ENCODE measurements at regions not wholly inside any gene's neighbourhood (a gene's known extent, or its start where the extent isn't known, plus 50 kb on each side); places are given as distances from the start of the nearest gene placed in this dataset.

DNA sequence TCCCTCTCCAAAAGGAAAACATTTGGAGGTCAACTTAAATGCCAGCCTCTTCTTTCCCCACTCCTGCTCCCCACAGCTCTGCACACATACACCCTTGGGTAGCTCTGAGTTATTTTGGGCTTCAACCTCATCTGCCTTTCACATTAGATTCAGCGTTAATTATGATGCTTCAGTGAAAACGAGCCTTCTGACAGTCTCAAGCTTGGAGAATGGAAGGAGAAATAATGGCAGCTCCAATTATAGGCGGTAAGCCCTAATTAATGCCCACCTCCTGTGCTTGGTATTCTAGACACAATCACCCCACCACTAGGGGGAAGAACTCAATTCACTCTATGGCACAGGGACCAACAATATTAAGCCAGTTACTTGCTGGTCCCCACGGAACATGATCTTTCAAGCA, 397.9 kb downstream of the BRINP2 start:
- Histone ChIP-seq H3K36me3 (no peaks in the 10 kb centered on the region), H3K4me1 (no peaks in the 10 kb centered on the region), H3K27ac (no peak overlapping the region), H3K9me3 (no peaks in the 10 kb centered on the region), H3K4me3 (no peak overlapping the region), H3K27me3 (no peaks in the 10 kb centered on the region)
- intact Hi-C loops (cut with DNase I; ENCODE audit: low total_unique reads), result no loop called here
- TF ChIP-seq POLR2A (IDR thresholded peaks at IDR 0.05) (no peak), POLR2AphosphoS5 (IDR thresholded peaks at IDR 0.05) (no peak)
- TF ChIP-seq, protein P1, sequence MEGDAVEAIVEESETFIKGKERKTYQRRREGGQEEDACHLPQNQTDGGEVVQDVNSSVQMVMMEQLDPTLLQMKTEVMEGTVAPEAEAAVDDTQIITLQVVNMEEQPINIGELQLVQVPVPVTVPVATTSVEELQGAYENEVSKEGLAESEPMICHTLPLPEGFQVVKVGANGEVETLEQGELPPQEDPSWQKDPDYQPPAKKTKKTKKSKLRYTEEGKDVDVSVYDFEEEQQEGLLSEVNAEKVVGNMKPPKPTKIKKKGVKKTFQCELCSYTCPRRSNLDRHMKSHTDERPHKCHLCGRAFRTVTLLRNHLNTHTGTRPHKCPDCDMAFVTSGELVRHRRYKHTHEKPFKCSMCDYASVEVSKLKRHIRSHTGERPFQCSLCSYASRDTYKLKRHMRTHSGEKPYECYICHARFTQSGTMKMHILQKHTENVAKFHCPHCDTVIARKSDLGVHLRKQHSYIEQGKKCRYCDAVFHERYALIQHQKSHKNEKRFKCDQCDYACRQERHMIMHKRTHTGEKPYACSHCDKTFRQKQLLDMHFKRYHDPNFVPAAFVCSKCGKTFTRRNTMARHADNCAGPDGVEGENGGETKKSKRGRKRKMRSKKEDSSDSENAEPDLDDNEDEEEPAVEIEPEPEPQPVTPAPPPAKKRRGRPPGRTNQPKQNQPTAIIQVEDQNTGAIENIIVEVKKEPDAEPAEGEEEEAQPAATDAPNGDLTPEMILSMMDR (IDR thresholded peaks at IDR 0.05), result no peak
- DNase-seq (ENCODE audit: low spot score in 2 of 2), result no peak

DNA sequence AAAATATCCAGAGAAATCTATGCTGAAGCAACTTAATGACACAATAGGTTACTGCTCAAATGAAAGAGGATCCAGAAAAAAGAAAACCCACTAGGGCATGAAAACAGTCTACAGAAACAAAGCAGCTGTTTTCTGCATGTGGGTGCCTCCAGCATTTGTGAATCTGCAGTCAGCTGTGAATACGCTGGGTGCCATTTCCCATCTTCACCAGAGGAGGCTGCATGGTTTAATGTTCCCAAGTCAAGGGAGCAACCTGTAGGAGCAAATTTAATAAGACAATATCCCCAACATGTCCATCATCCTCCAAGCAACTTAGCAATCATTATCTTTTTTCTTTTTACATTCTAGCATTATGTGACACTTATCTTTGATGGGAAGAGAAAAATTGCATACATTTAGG, 396.6 kb downstream of the BRINP2 start:
- no peak overlapping the region for H3K27ac ChIP-seq
- intact Hi-C loops (cut with DNase I; ENCODE audit: low total_unique reads), result no loop called here
- DNase-seq (ENCODE audit: low spot score in 2 of 2), result no peak
- H3K9me3 ChIP-seq, result no peaks in the 10 kb centered on the region
- H3K4me3 ChIP-seq, result no peak overlapping the region
- no peaks in the 10 kb centered on the region for H3K36me3 ChIP-seq
- no peaks in the 10 kb centered on the region for H3K27me3 ChIP-seq
- no peaks in the 10 kb centered on the region for H3K4me1 ChIP-seq
- TF ChIP-seq POLR2A (IDR thresholded peaks at IDR 0.05), result no peak
- TF ChIP-seq, protein P1 (IDR thresholded peaks at IDR 0.05), result peak in 1 of 3 donors; percentile 21

DNA sequence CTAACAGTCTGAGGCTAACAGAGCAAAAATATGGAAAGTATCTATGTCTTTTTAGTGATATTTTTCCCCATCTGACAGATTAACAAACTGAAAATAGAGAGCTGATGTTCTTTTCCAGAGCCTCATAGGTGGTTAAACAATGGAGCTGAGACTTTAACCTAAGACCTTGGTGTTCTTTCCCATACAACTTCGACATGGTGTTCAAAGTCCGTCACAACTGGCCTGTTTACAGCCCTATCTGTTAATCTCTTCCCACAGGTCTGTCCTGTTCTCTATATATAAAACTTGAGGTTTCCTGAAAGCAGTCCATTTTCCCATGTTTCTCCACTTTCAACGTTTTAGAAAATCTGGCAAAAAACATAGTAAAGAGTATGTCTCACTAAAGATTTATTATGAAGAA, 395.7 kb downstream of the BRINP2 start:
- intact Hi-C loops (cut with DNase I; ENCODE audit: low total_unique reads), result no loop called here
- Histone ChIP-seq H3K4me3 (no peak overlapping the region), H3K4me1 (no peaks in the 10 kb centered on the region), H3K27me3 (no peaks in the 10 kb centered on the region), H3K36me3 (no peaks in the 10 kb centered on the region), H3K27ac (no peak overlapping the region), H3K9me3 (no peaks in the 10 kb centered on the region)
- DNase-seq (ENCODE audit: low spot score in 2 of 2), result no peak
- TF ChIP-seq, protein P1 (IDR thresholded peaks at IDR 0.05), result no peak
- TF ChIP-seq POLR2A (IDR thresholded peaks at IDR 0.05), result no peak
- TF ChIP-seq POLR2AphosphoS5 (IDR thresholded peaks at IDR 0.05), result no peak

DNA sequence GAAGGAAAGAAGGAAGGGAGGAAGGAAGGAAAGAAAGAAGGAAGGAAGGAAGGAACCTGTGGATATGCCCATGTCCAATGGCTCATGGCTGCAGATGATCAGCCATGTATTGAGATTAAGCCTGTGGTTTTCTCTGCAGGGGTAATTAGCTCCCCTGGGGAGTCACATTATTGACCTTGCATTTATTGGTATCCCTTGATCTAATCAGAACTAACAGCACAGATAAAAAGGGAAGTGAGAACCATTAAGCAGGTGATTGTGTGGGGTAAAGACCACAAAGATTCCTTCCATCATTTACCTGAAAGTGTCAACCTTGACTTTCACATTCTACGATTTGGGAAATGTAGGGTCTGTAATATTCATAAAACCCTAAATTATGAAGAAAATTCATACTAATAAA, 390.7 kb downstream of the BRINP2 start:
- Histone ChIP-seq H3K9me3 (peaks cover 0 to 1% of the 10 kb centered on the region in 2 donors), H3K4me3 (no peak overlapping the region), H3K27ac (no peak overlapping the region), H3K36me3 (no peaks in the 10 kb centered on the region), H3K27me3 (no peaks in the 10 kb centered on the region), H3K4me1 (no peaks in the 10 kb centered on the region)
- intact Hi-C loops (cut with DNase I; ENCODE audit: low total_unique reads), result no loop called here
- TF ChIP-seq POLR2AphosphoS5 (IDR thresholded peaks at IDR 0.05) (no peak), POLR2A (IDR thresholded peaks at IDR 0.05) (no peak)
- TF ChIP-seq, protein P1 (IDR thresholded peaks at IDR 0.05), result no peak
- no peak for DNase-seq (ENCODE audit: low spot score in 2 of 2)

DNA sequence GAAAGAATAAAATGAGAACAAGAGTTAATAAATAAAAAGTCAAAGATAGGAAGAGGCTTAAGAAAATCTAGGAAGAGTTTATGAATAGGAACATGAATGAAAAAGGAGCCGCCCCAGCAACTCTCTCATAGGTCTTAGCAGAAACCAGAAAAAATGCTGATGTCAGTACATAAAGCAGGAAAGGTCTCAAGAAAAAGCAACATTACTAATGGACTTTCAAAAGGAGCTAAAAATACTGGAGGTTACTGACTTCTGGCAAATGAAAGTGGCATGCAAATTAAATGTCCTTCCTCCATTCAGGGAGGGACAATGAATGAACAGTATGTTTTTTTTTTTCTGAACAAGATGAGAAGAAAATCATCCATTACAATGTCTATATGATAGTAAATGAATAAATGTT, 387.6 kb downstream of the BRINP2 start:
- Histone ChIP-seq H3K9me3 (peaks cover 10 to 16% of the 10 kb centered on the region in 2 donors), H3K4me1 (no peaks in the 10 kb centered on the region), H3K36me3 (no peaks in the 10 kb centered on the region), H3K27ac (no peak overlapping the region), H3K4me3 (no peak overlapping the region), H3K27me3 (no peaks in the 10 kb centered on the region)
- TF ChIP-seq POLR2AphosphoS5 (IDR thresholded peaks at IDR 0.05) (no peak), POLR2A (IDR thresholded peaks at IDR 0.05) (no peak)
- TF ChIP-seq, protein P1 (IDR thresholded peaks at IDR 0.05), result no peak
- no peak for DNase-seq (ENCODE audit: low spot score in 2 of 2)
- intact Hi-C loops (cut with DNase I; ENCODE audit: low total_unique reads), result no loop called here

Measured in breast epithelium (tissue), 4 donors.